HG02642 (cell line): ENCODE measurements at regions not wholly inside any gene's neighbourhood (a gene's known extent, or its start where the extent isn't known, plus 50 kb on each side); places are given as distances from the start of the nearest gene placed in this dataset.
"Not testable (repeated sequence)": the region's sequence is repeated elsewhere in the genome, so short reads cannot be mapped to it uniquely, and the experiment has no call there.

ENCODE experiments used
- ATAC-seq: cut with Tn5 transposase; IDR thresholded peaks from one replicate; pipeline ENCODE4 v1.9.1; 2021; ENCODE audit warnings: mild to moderate bottlenecking; ENCODE audit not compliant: unreplicated experiment, poor library complexity

- no peak for ATAC-seq
These were observed 284.5 kb upstream of the TLE3 start for GRCh38 chr15:70382009-70382749.

GRCh38 chr15:70379938-70380883, 282.5 kb upstream of the TLE3 start:
- ATAC-seq = no peak

- ATAC-seq = no peak
These were observed 281.4 kb upstream of the TLE3 start for GRCh38 chr15:70379134-70379533.

GRCh38 chr15:70378126-70379031, 280.7 kb upstream of the TLE3 start:
- ATAC-seq = no peak

GRCh38 chr15:70376929-70377691, 279.4 kb upstream of the TLE3 start:
- no peak for ATAC-seq

- ATAC-seq = no peak
These were observed 278.6 kb upstream of the TLE3 start for GRCh38 chr15:70376031-70376928.

- ATAC-seq = no peak
These were observed 277.9 kb upstream of the TLE3 start for GRCh38 chr15:70375586-70375985.

- no peak for ATAC-seq
These were observed 277.3 kb upstream of the TLE3 start for GRCh38 chr15:70375006-70375431.

GRCh38 chr15:70374096-70374495, 276.4 kb upstream of the TLE3 start:
- no peak for ATAC-seq

GRCh38 chr15:70373439-70373838, 275.7 kb upstream of the TLE3 start:
- not testable (repeated sequence) for ATAC-seq

- ATAC-seq = not testable (repeated sequence)
These were observed 270.4 kb upstream of the TLE3 start for GRCh38 chr15:70367913-70368705.

- not testable (repeated sequence) for ATAC-seq
These were observed 266.3 kb upstream of the TLE3 start for GRCh38 chr15:70364023-70364422.

GRCh38 chr15:70362886-70363285, 265.2 kb upstream of the TLE3 start:
- no peak for ATAC-seq

- ATAC-seq = no peak
These were observed 264.6 kb upstream of the TLE3 start for GRCh38 chr15:70362350-70362749.

GRCh38 chr15:70361891-70362290, 264.2 kb upstream of the TLE3 start:
- no peak for ATAC-seq

GRCh38 chr15:70361106-70361505, 263.4 kb upstream of the TLE3 start:
- ATAC-seq = no peak

GRCh38 chr15:70358871-70359647, 261.3 kb upstream of the TLE3 start:
- ATAC-seq = no peak
